GM23338 (cell line): ENCODE measurements at regions not wholly inside any gene's neighbourhood (a gene's known extent, or its start where the extent isn't known, plus 50 kb on each side); places are given as distances from the start of the nearest gene placed in this dataset.

Source experiments
- ATAC-seq: fragments of 200-7000 bp; cut with Tn5 transposase; 3 replicates; pipeline ENCODE4 v1.9.1; 2020
- DNase-seq: peaks from one replicate; pipeline ENCODE4 v3.0.0-alpha.2; 2015; ENCODE audit warnings: low spot score
- H2AFZ ChIP-seq: fragments of 200-600 bp; sonication (generic); 2 replicates; pipeline ENCODE4 v1.8.0; 2016; ENCODE audit warnings: antibody characterized with exemption, mild to moderate bottlenecking, moderate library complexity
- H3F3A ChIP-seq: fragments of 200-600 bp; sonication (generic); replicated peaks from 2 replicates; pipeline ENCODE4 v1.8.0; 2017; ENCODE audit warnings: antibody characterized with exemption, mixed run types, low read depth
- H3K27ac ChIP-seq: fragments of 200-600 bp; sonication (generic); 2 replicates; pipeline ENCODE4 v1.6.1; 2016; ENCODE audit warnings: low read depth
- H3K27me3 ChIP-seq: fragments of 200-600 bp; sonication (generic); 2 replicates; pipeline ENCODE4 v1.8.0; 2016; ENCODE audit warnings: mild to moderate bottlenecking, mixed run types, moderate library complexity; ENCODE audit not compliant: insufficient read depth
- H3K36me3 ChIP-seq: fragments of 200-600 bp; sonication (generic); 2 replicates; pipeline ENCODE4 v1.8.0; 2016; ENCODE audit warnings: mild to moderate bottlenecking; ENCODE audit not compliant: insufficient read depth
- H3K4me1 ChIP-seq: fragments of 200-600 bp; sonication (generic); 2 replicates; pipeline ENCODE4 v1.8.0; 2016; ENCODE audit warnings: mild to moderate bottlenecking, moderate library complexity; ENCODE audit not compliant: insufficient read depth
- H3K4me2 ChIP-seq: fragments of 200-600 bp; sonication (generic); 2 replicates; pipeline ENCODE4 v1.7.1; 2017; ENCODE audit warnings: mixed run types
- H3K4me3 ChIP-seq: fragments of 200-600 bp; sonication (generic); 2 replicates; pipeline ENCODE4 v1.6.1; 2016; ENCODE audit warnings: mixed run types
- H3K79me2 ChIP-seq: fragments of 200-600 bp; sonication (generic); replicated peaks from 2 replicates; pipeline ENCODE4 v1.8.0; 2017; ENCODE audit warnings: mild to moderate bottlenecking; ENCODE audit not compliant: insufficient read depth
- H3K9me2 ChIP-seq: fragments of 200-600 bp; sonication (generic); 2 replicates; pipeline ENCODE4 v1.8.0; 2017; ENCODE audit not compliant: insufficient read depth
- H4K20me1 ChIP-seq: fragments of 200-600 bp; sonication (generic); replicated peaks from 2 replicates; pipeline ENCODE4 v1.8.0; 2017; ENCODE audit warnings: mild to moderate bottlenecking; ENCODE audit not compliant: insufficient read depth
- H3K27ac Mint-ChIP-seq: 2 replicates; pipeline ENCODE4 v1.8.0; 2020; ENCODE audit warnings: inconsistent platforms, mild to moderate bottlenecking, moderate library complexity, mixed read lengths
- H3K27me3 Mint-ChIP-seq: 3 replicates; pipeline ENCODE4 v1.8.0; 2022; ENCODE audit warnings: low read depth, mild to moderate bottlenecking, moderate library complexity, mixed read lengths, inconsistent platforms; ENCODE audit not compliant: insufficient read depth, poor library complexity
- H3K36me3 Mint-ChIP-seq: 3 replicates; pipeline ENCODE4 v1.8.0; 2021; ENCODE audit warnings: low read depth, mild to moderate bottlenecking, inconsistent platforms, moderate library complexity, mixed read lengths
- H3K4me1 Mint-ChIP-seq: 3 replicates; pipeline ENCODE4 v1.8.0; 2020; ENCODE audit warnings: mild to moderate bottlenecking, inconsistent platforms, mixed read lengths
- H3K4me3 Mint-ChIP-seq: 3 replicates; pipeline ENCODE4 v1.8.0; 2021; ENCODE audit warnings: moderate library complexity, mild to moderate bottlenecking, inconsistent platforms, mixed read lengths
- H3K9me3 Mint-ChIP-seq: 3 replicates; pipeline ENCODE4 v1.8.0; 2020; ENCODE audit warnings: moderate library complexity, mild to moderate bottlenecking, inconsistent platforms, mixed read lengths
- CREB1 ChIP-seq: fragments of 250-450 bp; sonication (Bioruptor Pico); IDR thresholded peaks from 2 replicates; pipeline ENCODE4 v1.5.0; 2020; ENCODE audit warnings: low read depth, mild to moderate bottlenecking, moderate library complexity
- CTCF ChIP-seq, 2 experiments: fragments of 200-600 bp in 1 of 2; sonication (generic) in 1 of 2; conservative IDR thresholded peaks; 2 replicates each; pipeline versions ENCODE4 v1.5.1 to v1.6.1; 2016 to 2017; ENCODE audit warnings: antibody characterized with exemption in 2 of 2, low read depth in 2 of 2, mild to moderate bottlenecking in 2 of 2, moderate library complexity in 1 of 2
- ETS1 ChIP-seq: IDR thresholded peaks from 2 replicates; pipeline ENCODE4 v1.6.1; 2016; ENCODE audit warnings: antibody characterized with exemption
- EZH2 ChIP-seq: fragments of 200-600 bp; sonication (generic); IDR thresholded peaks from one replicate; pipeline ENCODE4 v1.8.0; 2017; ENCODE audit warnings: antibody characterized with exemption, mild to moderate bottlenecking, low read depth; ENCODE audit not compliant: unreplicated experiment
- EZH2phosphoT487 ChIP-seq: fragments of 200-600 bp; sonication (generic); IDR thresholded peaks from one replicate; pipeline ENCODE4 v1.8.1; 2018; ENCODE audit warnings: antibody characterized with exemption; ENCODE audit not compliant: unreplicated experiment
- JUNB ChIP-seq: IDR thresholded peaks from one replicate; pipeline ENCODE4 v1.6.1; 2016; ENCODE audit warnings: antibody characterized with exemption; ENCODE audit not compliant: unreplicated experiment
- NANOG ChIP-seq: IDR thresholded peaks from 2 replicates; pipeline ENCODE4 v1.6.1; 2016; ENCODE audit warnings: antibody characterized with exemption, borderline replicate concordance
- POLR2AphosphoS5 ChIP-seq: IDR thresholded peaks from 2 replicates; pipeline ENCODE4 v1.6.1; 2016; ENCODE audit warnings: antibody characterized with exemption, low read depth
- REST ChIP-seq: IDR thresholded peaks from one replicate; pipeline ENCODE4 v1.6.1; 2018; ENCODE audit warnings: antibody characterized with exemption; ENCODE audit not compliant: unreplicated experiment
- STAT1 ChIP-seq: IDR thresholded peaks from one replicate; pipeline ENCODE4 v1.6.1; 2016; ENCODE audit warnings: antibody characterized with exemption; ENCODE audit not compliant: unreplicated experiment
- ZNF114 ChIP-seq: fragments of 250-450 bp; sonication (Bioruptor Pico); IDR thresholded peaks from 2 replicates; pipeline ENCODE4 v1.5.0; 2020; ENCODE audit warnings: mild to moderate bottlenecking, moderate library complexity
- ZNF331 ChIP-seq: fragments of 250-450 bp; sonication (Bioruptor Pico); IDR thresholded peaks from 2 replicates; pipeline ENCODE4 v1.5.0; 2020; ENCODE audit warnings: low read depth, mild to moderate bottlenecking, moderate library complexity
- ZNF462 ChIP-seq: fragments of 250-450 bp; sonication (Bioruptor Pico); IDR thresholded peaks from 2 replicates; pipeline ENCODE4 v1.5.0; 2020; ENCODE audit warnings: mild to moderate bottlenecking, moderate library complexity

GRCh38 chr1:57741521-57741920 is 317.7 kb upstream of the DAB1 start:
- no peak for DNase-seq
- TF ChIP-seq ZNF331 (CRISPR knock-in tag) = no peak
- TF ChIP-seq ETS1 = no peak
- TF ChIP-seq JUNB = no peak
- no peak for TF ChIP-seq STAT1
- no peak for TF ChIP-seq NANOG
- TF ChIP-seq CREB1 = no peak
- no peak for TF ChIP-seq POLR2AphosphoS5
- no peak for TF ChIP-seq REST
- no peak for TF ChIP-seq EZH2phosphoT487
- no peak for TF ChIP-seq ZNF114 (CRISPR knock-in tag)
- TF ChIP-seq EZH2 = no peak
- no peak for TF ChIP-seq ZNF462 (CRISPR knock-in tag)
- TF ChIP-seq CTCF (conservative IDR thresholded peaks at IDR 0.05; ENCODE audit: low read depth in 2 of 2) = no peak
- no peak overlapping the region for H3K4me2 ChIP-seq
- H3K9me2 ChIP-seq = 0 out of 2 replicates have a peak, but pooled peaks cover 4% of the 10 kb centered on the region
- no peaks in the 10 kb centered on the region for H3K79me2 ChIP-seq
- Mint-ChIP-seq H3K27me3 (no peaks in the 10 kb centered on the region), H3K4me1 (peaks cover 10% of the 10 kb centered on the region; the same call in 2 of the 3 replicates), H3K9me3 (no peaks in the 10 kb centered on the region), H3K27ac (no peak overlapping the region), H3K36me3 (no peaks in the 10 kb centered on the region), H3K4me3 (no peak overlapping the region)
- no peak for ATAC-seq
- H2AFZ ChIP-seq = no peak overlapping the region
- no peaks in the 10 kb centered on the region; the same call in 1 of the 2 replicates for H3K36me3 ChIP-seq
- H3K4me1 ChIP-seq = 0 out of 2 replicates have a peak, but pooled peaks cover 5% of the 10 kb centered on the region
- H3F3A ChIP-seq = no peaks in the 10 kb centered on the region
- H4K20me1 ChIP-seq = no peaks in the 10 kb centered on the region
- H3K27me3 ChIP-seq = no peaks in the 10 kb centered on the region
- H3K4me3 ChIP-seq = no peak overlapping the region
- H3K27ac ChIP-seq = no peak overlapping the region
